Right lung (tissue), 2 donors: ENCODE measurements at regions not wholly inside any gene's neighbourhood (a gene's known extent, or its start where the extent isn't known, plus 50 kb on each side); places are given as distances from the start of the nearest gene placed in this dataset.

Experiments used
- DNase-seq, 2 donors: peaks; one replicate each; pipeline ENCODE4 v3.0.0-alpha.2; 2013

DNA sequence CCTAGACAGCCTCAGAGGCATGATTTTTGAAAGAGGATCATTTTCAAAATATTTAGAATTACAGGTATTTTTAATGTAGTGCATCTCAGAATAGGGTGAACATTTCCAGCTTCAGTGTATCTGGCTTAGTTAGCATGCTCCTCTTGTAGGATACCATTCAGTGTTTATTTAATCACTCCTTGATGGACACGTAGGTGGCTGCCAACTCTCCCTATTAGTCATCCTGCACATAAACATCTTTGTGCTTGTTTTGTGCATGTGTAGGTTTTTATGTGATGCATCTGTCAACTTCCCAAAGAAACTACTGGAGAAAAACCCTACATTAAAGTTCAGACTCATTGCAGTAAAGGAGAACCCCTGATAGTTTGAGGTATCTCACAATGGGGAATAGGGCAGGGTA, 52.5 kb upstream of the RBM19 start:
- DNase-seq = no peak
